ENCODE measurements at regions not wholly inside any gene's neighbourhood (a gene's known extent, or its start where the extent isn't known, plus 50 kb on each side); places are given as distances from the start of the nearest gene placed in this dataset.
"Not testable (repeated sequence)": the region's sequence is repeated elsewhere in the genome, so short reads cannot be mapped to it uniquely, and the experiment has no call there.

- intact Hi-C loops (cut with micrococcal nuclease; ENCODE audit: unreplicated experiment): no loop called here
These were observed 312.8 kb upstream of the SLC16A7 start for GRCh38 chr12:59282999-59283398.

GRCh38 chr12:59273561-59273960, 322.3 kb upstream of the SLC16A7 start:
- POLR2A ChIA-PET (ENCODE audit: unreplicated experiment); H3K27me3 ChIP-seq (ENCODE audit: insufficient read depth, low read depth); H3K9me2 ChIP-seq (ENCODE audit: insufficient read depth); H3K4me1 ChIP-seq (replicated peaks; ENCODE audit: insufficient read depth); H3F3A ChIP-seq (ENCODE audit: insufficient read depth, low read depth); H3K36me3 ChIP-seq (ENCODE audit: low read depth); H4K20me1 ChIP-seq (ENCODE audit: insufficient read depth); H2AFZ ChIP-seq; H3K27ac ChIP-seq; H3K79me2 ChIP-seq (ENCODE audit: low read depth); H3K4me2 ChIP-seq; CTCF ChIA-PET; H3K4me3 ChIP-seq; intact Hi-C loops (cut with micrococcal nuclease; ENCODE audit: unreplicated experiment); DNase-seq; BruUV-seq (replicated peaks); H3K9me3 ChIP-seq (ENCODE audit: insufficient read depth, low read depth): not testable (repeated sequence)

More at GRCh38 chr12:59282999-59283398, 312.8 kb upstream of the SLC16A7 start:
- BruUV-seq (replicated peaks): no TSS peak
- TF ChIP-seq EZH2 (IDR thresholded peaks at IDR 0.05; ENCODE audit: low read depth): no peak
- no peak for TF ChIP-seq CTCF (conservative IDR thresholded peaks at IDR 0.05)
- Histone ChIP-seq H2AFZ (no peak overlapping the region), H3K36me3 (ENCODE audit: low read depth) (no peaks in the 10 kb centered on the region), H3K4me3 (no peak overlapping the region), H3F3A (ENCODE audit: insufficient read depth, low read depth) (no peaks in the 10 kb centered on the region), H3K27me3 (ENCODE audit: insufficient read depth, low read depth) (no peaks in the 10 kb centered on the region), H3K27ac (no peak overlapping the region), H3K79me2 (ENCODE audit: low read depth) (no peaks in the 10 kb centered on the region), H3K4me2 (no peak overlapping the region), H3K9me2 (ENCODE audit: insufficient read depth) (no peaks in the 10 kb centered on the region), H3K9me3 (ENCODE audit: insufficient read depth, low read depth) (peaks cover 3% of the 10 kb centered on the region; the same call in 1 of the 2 replicates), H4K20me1 (ENCODE audit: insufficient read depth) (no peaks in the 10 kb centered on the region), H3K4me1 (replicated peaks; ENCODE audit: insufficient read depth) (no peaks in the 10 kb centered on the region)
- POLR2A ChIA-PET (ENCODE audit: unreplicated experiment): no interaction called here
- DNase-seq: no peak
- CTCF ChIA-PET: no interaction called here

- no peaks in the 10 kb centered on the region for H3K9me2 ChIP-seq (ENCODE audit: insufficient read depth)
- H3K79me2 ChIP-seq (ENCODE audit: low read depth): no peaks in the 10 kb centered on the region
- no peaks in the 10 kb centered on the region for H3K9me3 ChIP-seq (ENCODE audit: insufficient read depth, low read depth)
- no TSS peak for BruUV-seq (replicated peaks)
- TF ChIP-seq CTCF (conservative IDR thresholded peaks at IDR 0.05): no peak
- no peak for TF ChIP-seq EZH2 (IDR thresholded peaks at IDR 0.05; ENCODE audit: low read depth)
- H3K4me1 ChIP-seq (replicated peaks; ENCODE audit: insufficient read depth): no peaks in the 10 kb centered on the region
- H4K20me1 ChIP-seq (ENCODE audit: insufficient read depth): no peaks in the 10 kb centered on the region; the same call in 1 of the 2 replicates
- DNase-seq: no peak
- H3K36me3 ChIP-seq (ENCODE audit: low read depth): no peaks in the 10 kb centered on the region
- H3K27ac ChIP-seq: no peak overlapping the region
- H3K4me3 ChIP-seq: no peak overlapping the region
- POLR2A ChIA-PET (ENCODE audit: unreplicated experiment): no interaction called here
- H3F3A ChIP-seq (ENCODE audit: insufficient read depth, low read depth): no peaks in the 10 kb centered on the region
- H3K4me2 ChIP-seq: no peak overlapping the region
- CTCF ChIA-PET: interaction anchor here (0.6 kb wide), 1 partner anchor 124 kb away, joined by 6 read pairs; no protein-coding TSS in a partner anchor
- intact Hi-C loops (cut with micrococcal nuclease; ENCODE audit: unreplicated experiment): no loop called here
- H3K27me3 ChIP-seq (ENCODE audit: insufficient read depth, low read depth): no peaks in the 10 kb centered on the region
- H2AFZ ChIP-seq: no peak overlapping the region
These were observed 327.5 kb upstream of the SLC16A7 start for GRCh38 chr12:59268295-59268809.

- no peak overlapping the region for H3K27ac ChIP-seq
- ChIA-PET CTCF (no interaction called here), POLR2A (ENCODE audit: unreplicated experiment) (no interaction called here)
- H3K9me3 ChIP-seq (ENCODE audit: insufficient read depth, low read depth): no peaks in the 10 kb centered on the region
- no peak overlapping the region for H2AFZ ChIP-seq
- TF ChIP-seq CTCF (conservative IDR thresholded peaks at IDR 0.05): no peak
- no peak for TF ChIP-seq EZH2 (IDR thresholded peaks at IDR 0.05; ENCODE audit: low read depth)
- H3K27me3 ChIP-seq (ENCODE audit: insufficient read depth, low read depth): no peaks in the 10 kb centered on the region
- no peaks in the 10 kb centered on the region for H3K9me2 ChIP-seq (ENCODE audit: insufficient read depth)
- intact Hi-C loops (cut with micrococcal nuclease; ENCODE audit: unreplicated experiment): no loop called here
- H3K4me1 ChIP-seq (replicated peaks; ENCODE audit: insufficient read depth): no peaks in the 10 kb centered on the region
- no peaks in the 10 kb centered on the region for H3K36me3 ChIP-seq (ENCODE audit: low read depth)
- no peaks in the 10 kb centered on the region for H4K20me1 ChIP-seq (ENCODE audit: insufficient read depth)
- no TSS peak for BruUV-seq (replicated peaks)
- DNase-seq: no peak
- H3K4me2 ChIP-seq: no peak overlapping the region
- H3K4me3 ChIP-seq: no peak overlapping the region
- no peaks in the 10 kb centered on the region for H3K79me2 ChIP-seq (ENCODE audit: low read depth)
- H3F3A ChIP-seq (ENCODE audit: insufficient read depth, low read depth): no peaks in the 10 kb centered on the region
These were observed 335.6 kb upstream of the SLC16A7 start for GRCh38 chr12:59260202-59260601.
